Inflammatory macrophage treated with lipopolysaccharide for 4 hours (primary cell): ENCODE measurements at regions not wholly inside any gene's neighbourhood (a gene's known extent, or its start where the extent isn't known, plus 50 kb on each side); places are given as distances from the start of the nearest gene placed in this dataset.
A peak's percentile ranks its signal among the peaks of the same experiment; 100 is the strongest.
"Not testable (repeated sequence)": the region's sequence is repeated elsewhere in the genome, so short reads cannot be mapped to it uniquely, and the experiment has no call there.

ENCODE experiments used
- DNase-seq: peaks from one replicate; pipeline ENCODE4 v3.0.0-alpha.2; 2020

DNA sequence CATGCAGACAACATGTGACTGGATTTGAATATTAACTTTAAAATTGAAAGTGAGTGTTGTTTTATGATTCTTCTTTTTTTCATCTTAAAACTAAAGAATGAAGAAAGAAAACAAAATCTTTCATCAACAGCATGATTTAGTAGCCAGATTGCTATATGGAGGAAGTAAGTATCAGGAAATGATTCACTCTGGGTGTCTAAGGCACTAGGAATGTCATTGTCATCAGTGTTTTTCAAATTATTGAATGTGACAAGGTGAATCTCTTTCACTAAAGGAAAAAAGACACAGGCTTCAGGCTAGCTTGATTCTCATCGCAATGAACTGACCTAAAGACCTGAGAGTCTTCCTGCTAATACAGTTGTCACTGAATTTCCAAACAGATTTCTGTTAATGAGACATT, 430.1 kb downstream of the FBXO15 start:
- peak; percentile 1 for DNase-seq

DNA sequence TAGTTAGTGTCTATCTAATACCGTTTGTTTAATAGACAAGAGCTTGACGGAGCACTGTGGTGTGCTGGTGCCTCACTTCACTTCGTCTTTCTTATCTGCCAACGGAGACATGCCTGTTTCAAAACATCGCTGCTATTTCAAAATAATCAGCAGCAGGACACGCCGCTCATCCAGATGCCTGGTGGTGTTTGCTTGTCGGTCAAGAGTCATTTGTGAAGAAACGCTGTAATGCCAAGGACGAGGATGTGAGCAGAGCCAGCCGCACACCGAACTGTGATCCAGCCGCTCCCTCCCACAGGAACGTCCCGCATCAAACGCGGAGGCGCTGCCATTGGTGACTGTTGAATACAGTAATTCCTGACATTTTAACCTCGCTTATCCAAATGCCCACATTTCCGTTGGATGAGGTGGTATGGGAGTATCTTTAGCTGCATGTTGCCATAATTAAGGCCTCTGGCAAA, 432.4 kb downstream of the FBXO15 start:
- DNase-seq, result no peak

DNA sequence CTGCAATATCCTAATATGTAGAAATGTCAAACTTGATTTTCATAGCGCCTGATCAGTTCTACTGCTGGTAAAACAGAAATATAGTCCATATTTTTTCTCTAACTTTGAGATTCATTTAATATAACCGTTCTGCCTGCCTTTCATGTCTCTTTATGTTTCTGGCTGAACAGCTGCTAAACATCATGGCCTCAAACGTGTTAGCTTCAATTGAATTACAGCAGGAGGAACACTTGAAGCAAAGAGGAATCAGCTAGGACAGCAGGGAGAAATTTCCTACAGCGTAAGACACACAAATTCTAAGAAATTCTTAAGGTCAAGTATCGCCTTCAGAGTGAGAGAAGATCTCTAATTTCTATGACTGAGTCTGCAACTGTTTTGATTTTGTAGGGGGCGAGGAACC, 433.2 kb downstream of the FBXO15 start:
- no peak for DNase-seq

DNA sequence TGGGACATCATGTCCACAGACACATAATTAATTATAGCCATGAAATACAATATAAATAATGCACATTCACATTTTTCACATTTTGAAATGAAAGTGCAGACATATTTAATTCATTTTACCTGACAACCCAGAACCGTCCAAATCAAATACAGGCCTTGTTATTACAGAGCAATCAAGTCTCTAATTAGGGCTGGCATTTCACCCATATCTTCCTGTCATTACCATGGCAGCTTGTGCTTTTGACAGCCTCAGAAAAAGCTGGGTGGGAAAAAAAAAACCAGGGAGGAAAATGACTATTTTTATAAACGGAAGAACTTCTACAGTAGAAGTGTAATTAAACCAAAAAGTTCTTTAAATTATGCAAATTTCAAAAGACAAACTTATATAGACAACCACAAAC, 436.4 kb downstream of the FBXO15 start:
- DNase-seq, result no peak

DNA sequence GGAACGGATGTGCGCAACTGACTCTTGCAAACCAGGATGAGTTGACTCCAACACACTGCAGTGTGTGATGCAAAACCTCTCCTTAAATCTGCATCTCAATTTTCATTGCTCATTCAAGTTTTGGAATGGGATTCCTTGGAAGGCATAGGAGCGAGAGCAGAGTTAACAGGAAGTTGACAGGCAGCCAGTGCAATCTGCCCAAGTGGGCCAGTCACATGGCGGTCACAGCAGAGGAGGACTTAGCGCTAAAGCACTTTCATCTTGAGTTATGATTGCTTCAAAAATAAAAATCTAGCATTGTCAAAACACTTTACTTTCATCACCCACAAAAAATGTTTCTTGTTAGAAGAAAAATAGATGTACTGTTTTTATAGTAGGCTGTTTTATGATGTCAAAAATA, 439.0 kb downstream of the FBXO15 start:
- no peak for DNase-seq

DNA sequence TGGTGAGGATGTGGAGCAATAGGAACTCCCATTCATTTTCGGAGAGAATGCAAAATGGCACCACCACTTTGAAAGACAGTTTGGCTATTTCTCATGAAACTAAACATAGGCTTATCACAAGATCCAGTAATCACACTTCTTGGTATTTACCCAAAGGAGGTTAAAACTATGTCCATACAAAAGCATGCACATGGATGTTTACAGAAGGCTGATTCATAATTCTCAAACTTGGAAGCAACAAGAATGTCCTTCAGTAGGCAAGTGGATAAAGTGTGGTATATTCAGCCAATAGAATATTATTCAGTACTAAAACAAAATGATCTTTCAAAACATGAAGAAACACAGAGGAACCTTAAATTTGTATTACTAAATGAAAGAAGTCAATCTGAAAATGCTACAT, 440.6 kb downstream of the FBXO15 start:
- no peak for DNase-seq

DNA sequence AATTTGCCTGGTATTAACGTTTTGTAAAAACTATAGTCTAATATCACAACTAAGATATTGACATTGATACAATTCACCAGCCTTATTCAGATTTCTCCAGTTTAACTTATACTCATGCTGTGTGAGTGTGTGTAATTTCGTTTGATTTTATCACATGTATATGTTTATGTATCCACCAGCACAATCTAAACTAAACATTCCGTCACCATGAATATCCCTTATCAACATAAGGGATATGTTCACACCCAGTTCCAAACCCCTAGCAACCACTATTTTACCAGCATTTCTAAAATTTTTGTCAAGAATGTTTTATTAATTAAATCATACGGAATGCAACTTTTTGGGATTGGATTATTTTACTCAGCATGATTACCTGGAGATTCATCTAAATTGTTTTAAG, 450.3 kb downstream of the FBXO15 start:
- DNase-seq, result no peak

DNA sequence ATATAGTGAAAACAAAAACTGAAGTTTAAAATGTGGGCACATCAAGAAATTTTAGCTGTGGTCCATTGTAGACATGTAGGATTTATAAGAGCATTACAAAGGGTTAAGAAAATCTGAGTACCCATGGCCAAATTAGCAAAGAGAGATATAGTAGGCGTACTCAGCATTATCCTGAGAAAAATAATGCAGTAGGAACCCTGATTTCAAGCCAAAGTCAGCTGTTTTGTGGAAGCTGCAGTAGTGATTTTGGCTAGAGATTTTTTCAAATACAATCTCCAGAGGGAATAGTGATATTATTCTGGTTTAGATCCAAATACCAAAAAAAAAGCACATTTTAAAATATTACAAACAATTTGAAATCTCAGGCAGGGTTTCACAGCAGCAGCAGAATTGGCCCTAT, 450.9 kb downstream of the FBXO15 start:
- DNase-seq, result no peak

DNA sequence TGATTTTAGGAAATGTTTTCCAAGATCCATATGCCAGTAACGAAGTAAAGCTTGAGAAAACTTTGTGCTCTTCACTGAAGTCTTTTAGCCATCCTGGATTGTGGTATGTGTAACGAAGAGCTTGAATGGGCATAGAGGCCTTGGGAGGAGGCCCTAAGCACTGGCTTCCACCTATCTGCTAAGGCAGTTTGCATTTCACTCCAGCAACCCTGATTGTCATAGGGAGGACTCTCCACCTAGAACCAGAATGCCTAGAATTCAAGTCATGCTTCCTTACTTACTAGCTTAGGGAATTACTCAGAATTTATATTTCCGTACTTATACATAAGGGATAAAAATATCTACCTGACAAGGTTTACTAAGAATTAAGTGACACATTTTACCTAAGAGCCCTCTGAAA, 451.5 kb downstream of the FBXO15 start:
- no peak for DNase-seq

DNA sequence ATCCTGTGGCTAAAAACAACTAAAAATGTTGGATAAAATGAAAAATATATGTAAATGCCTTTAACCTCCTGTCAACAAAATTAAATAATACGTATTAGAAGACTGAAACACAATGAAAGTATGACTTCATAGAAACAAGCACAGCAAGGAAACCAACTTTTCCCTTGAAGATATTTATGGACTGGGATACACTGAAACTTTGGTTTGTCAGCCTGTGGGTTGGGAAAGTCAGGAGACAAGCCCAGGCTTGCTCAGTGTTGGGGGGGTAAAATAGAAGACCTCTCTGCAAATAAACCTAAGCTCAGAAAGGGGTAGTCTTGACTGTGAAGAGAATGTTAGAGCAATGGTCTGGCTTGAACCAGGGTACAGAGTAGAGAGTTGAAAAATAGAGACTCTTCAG, 454.5 kb downstream of the FBXO15 start:
- no peak for DNase-seq

DNA sequence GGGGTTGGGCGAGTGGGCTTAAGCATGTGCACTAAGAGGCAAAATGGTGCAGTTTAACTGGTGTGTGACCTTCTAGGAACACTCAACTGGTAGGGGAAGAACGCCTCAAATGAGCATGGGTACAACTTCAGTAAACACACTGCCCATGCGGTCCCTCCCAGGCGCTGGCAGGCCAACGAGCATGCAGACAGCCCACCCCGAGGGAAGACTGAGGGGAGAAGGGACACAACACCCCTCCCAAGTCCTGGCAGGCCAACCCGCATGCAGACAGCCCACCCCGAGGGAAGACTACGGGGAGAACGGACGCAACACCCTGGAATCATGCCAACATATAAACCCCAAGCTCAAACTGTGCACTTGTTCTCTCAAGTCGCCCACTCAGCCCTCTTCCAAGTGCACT, 456.0 kb downstream of the FBXO15 start:
- DNase-seq, result no peak

DNA sequence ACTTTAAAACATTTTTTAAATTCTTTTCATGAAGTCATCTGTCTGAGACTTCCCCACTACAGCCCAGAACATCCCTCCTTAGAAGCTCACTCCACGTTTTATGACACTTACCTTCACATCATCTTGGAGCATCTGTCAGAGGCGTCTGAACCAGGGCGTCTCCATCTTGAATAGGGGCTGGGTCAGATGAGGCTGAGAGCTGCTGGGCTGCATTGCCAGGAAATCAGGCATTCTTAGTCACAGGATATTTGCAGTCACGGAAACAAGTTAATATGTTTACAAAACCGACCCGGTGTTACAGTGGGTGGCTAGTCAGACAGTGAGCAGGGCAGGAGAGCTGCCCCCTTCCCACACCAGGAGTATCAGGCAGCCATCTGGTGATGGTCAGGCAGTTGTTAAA, 456.5 kb downstream of the FBXO15 start:
- no peak for DNase-seq

DNA sequence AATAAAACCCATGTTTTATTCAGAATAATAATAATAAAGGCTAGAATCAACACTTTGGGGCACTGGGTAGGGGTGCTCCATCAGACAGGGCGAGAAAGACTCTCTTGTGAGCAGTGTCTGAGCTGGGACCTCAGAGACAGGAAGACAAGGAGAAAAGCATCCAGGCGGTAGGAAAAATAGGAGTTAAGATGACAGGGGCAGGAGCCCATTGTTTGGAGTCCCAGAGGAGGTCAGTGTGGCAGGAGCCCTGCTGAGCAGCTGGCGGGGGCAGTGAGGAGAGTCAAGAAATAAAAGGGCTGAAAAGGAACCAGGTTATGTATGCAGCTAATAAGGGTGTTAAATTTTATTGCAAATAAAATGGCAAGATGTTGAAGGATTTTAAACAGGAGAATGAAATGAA, 457.4 kb downstream of the FBXO15 start:
- DNase-seq, result no peak

DNA sequence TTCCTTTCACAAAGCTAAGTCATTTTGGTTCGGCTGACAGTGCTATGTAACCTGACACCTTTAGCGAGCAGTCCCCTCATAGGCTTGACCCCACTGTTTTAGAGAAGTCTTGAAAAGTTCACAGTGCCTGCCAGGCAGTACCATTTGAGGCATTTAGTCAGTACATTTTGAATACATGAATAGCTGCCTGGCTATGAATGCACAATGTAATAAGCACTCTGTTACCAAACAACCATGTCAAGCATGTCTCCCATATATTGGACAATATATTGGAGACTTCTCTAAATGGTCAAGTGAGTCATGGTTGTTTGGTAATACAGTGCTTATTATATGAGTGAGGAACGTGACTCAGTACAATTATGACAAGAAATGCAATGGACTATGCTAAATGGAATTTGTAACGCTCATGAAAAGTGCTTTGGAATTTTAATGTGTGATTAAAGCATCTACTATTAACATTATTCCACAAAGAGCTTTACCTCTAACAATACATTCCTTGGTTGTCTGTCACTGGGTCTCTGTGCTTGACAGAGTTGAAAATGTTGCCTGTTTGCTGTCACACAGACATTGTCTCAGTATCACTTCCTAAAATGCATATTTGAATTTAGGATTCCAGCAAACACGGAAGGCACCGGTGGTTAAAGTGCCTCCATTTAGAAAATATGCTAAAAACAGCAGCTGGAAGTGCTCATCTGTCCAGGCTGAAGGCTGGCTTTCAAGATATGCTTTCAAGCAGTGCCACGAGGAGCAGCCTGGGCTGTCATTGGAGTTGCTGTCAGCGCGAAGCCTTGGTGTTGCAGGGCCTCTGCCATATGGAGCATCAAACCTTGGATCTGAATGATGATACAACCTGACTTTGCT, 458.6 kb downstream of the FBXO15 start:
- DNase-seq, result peak; percentile 46

DNA sequence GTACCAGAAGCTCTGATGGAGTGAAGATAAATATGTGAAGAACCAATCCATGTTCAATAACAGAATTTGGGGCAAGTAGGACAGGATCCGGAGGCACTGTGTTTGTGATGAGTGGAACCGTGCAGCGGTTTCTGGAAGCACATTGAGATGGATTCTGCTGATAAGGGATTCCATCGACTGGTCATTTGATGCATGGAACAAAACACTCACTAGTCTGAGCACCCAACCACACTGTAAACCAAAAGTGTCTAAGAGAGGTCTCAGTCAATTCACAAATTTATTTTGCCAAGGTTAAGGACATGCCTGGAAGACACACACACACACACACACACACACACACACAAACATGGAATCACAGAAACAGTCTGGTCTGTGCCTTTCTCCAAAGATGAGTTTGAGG, 459.5 kb downstream of the FBXO15 start:
- no peak for DNase-seq

DNA sequence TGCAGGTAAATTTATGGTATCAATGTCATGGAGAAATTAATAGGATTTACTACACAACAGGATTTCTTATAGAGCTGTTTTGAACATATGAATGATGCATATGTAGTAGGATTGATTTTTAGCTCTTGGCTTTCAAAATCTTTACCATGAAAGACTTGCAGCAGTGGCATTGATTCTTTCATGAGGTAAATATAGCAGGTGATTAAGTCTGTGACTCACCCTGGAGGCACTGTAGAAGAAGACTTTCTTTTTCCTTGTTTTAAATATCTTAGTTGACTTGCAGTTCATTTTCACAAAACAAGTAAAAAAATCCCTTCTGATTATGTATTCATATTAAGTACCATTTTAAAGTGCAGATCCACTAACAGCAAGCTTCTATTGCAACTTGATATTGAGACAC, 463.0 kb downstream of the FBXO15 start:
- no peak for DNase-seq

DNA sequence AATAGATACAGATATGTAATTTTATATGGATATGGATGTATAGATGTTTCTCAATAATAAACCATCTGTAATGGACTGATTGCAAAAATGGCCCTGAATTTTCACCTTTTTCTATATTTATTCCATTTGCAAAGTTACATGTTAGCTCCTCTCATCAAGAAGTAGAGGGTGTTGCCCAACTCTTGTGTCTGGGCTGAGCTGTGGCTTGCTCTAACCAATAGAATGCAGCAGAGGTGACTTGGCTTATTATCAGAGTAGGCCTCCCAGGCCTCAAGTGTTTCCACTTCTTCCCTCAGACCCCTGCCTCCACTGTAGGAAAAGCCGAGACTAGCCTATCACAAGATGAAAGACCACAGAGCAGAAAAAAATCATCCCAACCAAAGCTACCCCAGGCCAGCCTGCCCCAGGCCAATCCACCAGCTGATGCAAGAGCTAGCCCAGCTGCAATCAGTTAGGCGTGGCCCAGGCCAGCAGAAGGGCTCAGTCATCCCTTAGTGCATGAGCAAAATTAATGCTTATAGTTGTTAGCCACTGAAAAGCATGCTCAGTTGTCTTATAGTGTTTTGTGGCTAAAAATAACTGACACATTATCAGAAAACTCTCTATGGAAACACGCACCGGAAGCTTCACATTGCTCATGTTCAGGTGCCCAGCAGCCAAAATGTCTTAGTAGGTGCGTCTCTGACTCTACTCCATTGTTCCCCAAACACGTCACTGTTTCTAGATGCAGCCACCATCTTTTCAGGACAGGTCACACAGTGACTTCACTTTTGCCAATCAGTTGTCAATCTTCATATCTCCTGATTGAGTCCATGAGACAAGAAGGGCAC, 464.0 kb downstream of the FBXO15 start:
- no peak for DNase-seq

DNA sequence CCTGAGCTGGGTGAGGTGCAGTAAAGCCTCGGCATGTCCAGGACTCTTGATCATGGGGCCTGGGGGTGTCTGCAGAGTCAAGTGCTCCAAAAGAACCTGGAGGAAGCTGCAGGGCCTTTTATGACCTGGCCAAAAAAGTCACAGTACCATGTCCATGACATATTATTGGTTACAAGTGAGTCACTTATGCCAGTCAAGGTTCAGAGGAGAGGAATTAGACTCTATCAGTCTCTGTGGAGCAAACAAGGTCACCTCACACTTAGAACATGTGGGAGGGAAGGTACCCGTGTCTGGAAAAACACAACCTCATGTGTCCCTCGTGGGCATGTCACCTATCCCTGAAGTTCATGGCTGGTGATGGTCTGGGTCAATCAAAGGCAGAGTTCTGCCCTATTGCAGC, 465.7 kb downstream of the FBXO15 start:
- DNase-seq, result no peak

DNA sequence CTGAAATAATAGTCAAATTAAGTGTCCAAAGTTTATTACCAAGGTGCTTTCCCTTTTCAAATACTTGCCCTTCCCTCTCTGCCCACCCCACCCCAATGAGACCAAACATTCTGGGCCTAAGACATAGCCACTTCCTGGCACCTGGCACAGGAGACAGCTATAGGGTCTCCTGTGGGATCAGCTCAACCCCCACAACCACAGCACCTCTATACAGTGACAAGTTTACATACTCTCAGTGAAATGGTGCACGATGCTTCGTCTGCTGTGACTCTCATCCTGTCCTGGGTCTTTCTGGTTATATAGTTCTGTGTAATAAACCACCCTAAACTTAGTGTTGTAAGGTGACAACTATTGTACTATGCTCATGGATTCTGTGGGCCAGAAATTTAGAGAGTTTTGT, 466.2 kb downstream of the FBXO15 start:
- DNase-seq, result no peak

DNA sequence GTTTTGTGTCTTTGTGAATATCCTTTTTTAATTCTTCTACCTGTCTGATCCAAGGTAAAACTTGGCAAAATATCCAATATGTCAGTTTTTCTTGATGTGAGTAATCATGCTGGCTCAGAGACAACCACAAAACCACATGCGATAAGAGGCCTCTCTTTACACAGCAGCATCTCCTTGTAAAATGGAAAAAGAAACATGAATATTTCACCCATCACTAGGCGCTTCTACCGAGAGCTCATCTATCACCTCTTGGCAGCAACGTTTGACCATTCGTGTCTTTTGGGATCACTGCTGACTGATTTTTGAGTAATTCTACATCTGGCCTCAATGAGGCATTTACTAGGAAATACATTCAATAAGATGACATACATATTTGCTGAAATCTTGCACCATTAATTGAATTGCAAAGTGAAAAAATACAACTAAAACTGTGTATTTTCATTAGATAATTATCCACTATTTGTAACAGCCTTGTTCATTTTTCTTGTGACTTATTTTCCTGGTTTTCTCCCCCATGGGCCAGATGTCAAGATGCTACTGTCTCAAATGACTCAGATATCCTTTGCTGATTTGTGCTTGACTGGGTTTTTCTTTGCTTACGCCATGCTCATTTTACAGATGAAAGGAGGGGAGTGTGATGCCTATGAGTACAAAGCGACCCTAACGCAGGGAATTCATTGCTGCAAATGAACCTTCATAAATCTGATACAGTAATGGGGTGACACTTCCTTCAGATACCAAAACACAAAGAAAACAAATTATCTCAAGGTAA, 467.5 kb downstream of the FBXO15 start:
- DNase-seq, result no peak

DNA sequence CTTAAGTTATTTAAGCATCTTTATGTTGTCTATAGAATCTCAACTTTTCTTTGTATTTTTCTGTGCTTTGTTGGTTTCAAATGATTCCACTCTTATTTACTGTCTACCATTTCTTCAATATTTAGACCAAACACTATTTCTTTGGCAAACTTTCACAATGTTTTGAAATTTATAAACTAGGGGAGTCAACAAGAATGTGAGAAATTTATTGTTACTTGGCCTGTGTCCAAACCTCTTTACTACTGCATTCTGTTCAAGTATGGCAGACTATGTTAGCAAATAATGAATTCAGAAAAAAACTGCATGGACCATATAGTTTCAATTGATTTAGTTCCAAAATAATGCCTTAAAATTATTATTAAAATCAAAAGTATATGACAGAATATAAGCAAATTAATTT, 470.2 kb downstream of the FBXO15 start:
- no peak for DNase-seq

DNA sequence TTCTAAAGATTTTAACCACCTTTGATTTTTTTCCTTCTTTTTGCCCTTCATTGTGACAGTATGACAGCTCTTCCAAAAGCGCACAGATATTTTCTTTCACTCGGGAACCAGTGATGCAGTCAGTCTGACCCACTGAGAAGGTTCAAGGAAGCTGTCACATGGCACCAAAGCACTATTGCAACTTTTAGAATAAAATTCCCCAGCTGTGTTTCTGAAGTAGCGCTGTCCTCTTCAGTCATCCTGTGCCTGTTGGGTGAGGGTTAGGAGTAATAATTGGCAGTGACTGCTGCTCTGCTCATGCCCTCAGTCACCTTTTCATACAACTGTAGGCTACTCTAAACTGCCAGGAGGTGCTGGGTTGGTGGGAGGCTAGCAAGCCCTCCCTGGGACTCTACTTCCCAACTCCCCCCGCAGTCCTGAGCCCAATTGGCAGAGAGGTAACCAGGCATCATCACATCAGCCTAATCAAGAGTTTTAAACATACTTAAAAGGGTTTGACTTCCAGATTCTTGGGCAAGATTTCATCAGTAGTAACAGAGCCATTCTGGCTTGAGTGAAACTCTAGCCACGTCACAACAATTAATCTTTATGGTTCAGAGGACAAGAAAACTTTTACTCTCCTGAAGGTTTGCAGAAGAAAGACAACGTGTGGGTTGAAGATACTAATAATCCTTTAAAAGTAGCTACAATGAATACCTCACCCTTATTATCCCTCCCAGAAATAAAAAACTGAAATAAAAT, 473.3 kb downstream of the FBXO15 start:
- DNase-seq, result no peak

DNA sequence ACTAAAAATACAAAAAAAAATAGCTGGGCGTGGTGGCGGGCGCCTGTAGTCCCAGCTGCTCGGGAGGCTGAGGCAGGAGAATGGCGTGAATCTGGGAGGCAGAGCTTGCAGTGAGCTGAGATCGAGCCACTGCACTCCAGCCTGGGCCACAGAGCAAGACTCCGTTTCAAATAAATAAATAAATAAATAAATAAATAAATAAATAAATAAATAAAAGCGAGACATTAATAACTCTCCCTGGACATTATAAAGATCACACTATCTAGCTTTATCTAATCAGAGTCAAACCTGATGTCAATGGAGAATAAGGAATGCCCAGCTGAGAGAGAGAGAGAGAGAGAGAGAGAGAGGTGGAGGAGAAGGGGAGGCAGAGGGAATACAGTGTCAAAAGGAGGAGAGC, 476.2 kb downstream of the FBXO15 start:
- DNase-seq, result not testable (repeated sequence)
